PFSK-1 (cell line): ENCODE measurements at regions not wholly inside any gene's neighbourhood (a gene's known extent, or its start where the extent isn't known, plus 50 kb on each side); places are given as distances from the start of the nearest gene placed in this dataset.

Experiments
- FOXP2 ChIP-seq: optimal IDR thresholded peaks from 2 replicates; pipeline ENCODE3; 2011; ENCODE audit warnings: borderline replicate concordance, control low read depth, inconsistent platforms; ENCODE audit not compliant: insufficient read depth; ENCODE audit errors: extremely low read length, extremely low read depth
- POLR2AphosphoS5 ChIP-seq: IDR thresholded peaks from 2 replicates; pipeline ENCODE4 v1.6.1; 2012; ENCODE audit warnings: low read depth, mild to moderate bottlenecking, control low read depth, low read length, moderate library complexity
- REST ChIP-seq, 2 experiments: IDR thresholded peaks; 2 replicates each; pipeline versions ENCODE4 v1.6.1 to v1.8.0; 2011 to 2012; ENCODE audit warnings: low read depth in 2 of 2, low read length in 2 of 2, control low read depth in 1 of 2, inconsistent platforms in 1 of 2, mild to moderate bottlenecking in 1 of 2, moderate library complexity in 1 of 2; ENCODE audit not compliant: insufficient read depth in 1 of 2
- SIN3A ChIP-seq: IDR thresholded peaks from 2 replicates; pipeline ENCODE4 v1.6.1; 2012; ENCODE audit warnings: mild to moderate bottlenecking, low read length, moderate library complexity, borderline replicate concordance; ENCODE audit not compliant: insufficient read depth
- TAF1 ChIP-seq: IDR thresholded peaks from 2 replicates; pipeline ENCODE4 v1.6.1; 2012; ENCODE audit warnings: low read length, control low read depth, borderline replicate concordance; ENCODE audit not compliant: insufficient read depth

- no peak for TF ChIP-seq REST (IDR thresholded peaks at IDR 0.05; ENCODE audit: insufficient read depth in 1 of 2, low read depth in 2 of 2, low read length in 2 of 2)
- TF ChIP-seq POLR2AphosphoS5, result no peak
- no peak for TF ChIP-seq TAF1
- no peak for TF ChIP-seq SIN3A
- TF ChIP-seq FOXP2, result no peak
Observed at GRCh38 chr6:146895101-146895771, 296.5 kb downstream of the ADGB start.
